SK-N-SH (cell line): ENCODE measurements at regions not wholly inside any gene's neighbourhood (a gene's known extent, or its start where the extent isn't known, plus 50 kb on each side); places are given as distances from the start of the nearest gene placed in this dataset.
A peak's percentile ranks its signal among the peaks of the same experiment; 100 is the strongest.

Experiments
- CTCF ChIA-PET: fragments of 300-600, 350-600 bp; formaldehyde crosslinking; extraction: SDS; loops from one replicate; lab custom pipeline; 2021; lab: Yijun Ruan, JAX
- POLR2A ChIA-PET: fragments of 350-600 bp; sonication (Branson Sonifier 250); formaldehyde crosslinking; extraction: SDS; loops from one replicate; lab custom pipeline; 2020; ENCODE audit warnings: antibody characterized with exemption, inconsistent platforms; lab: Yijun Ruan, JAX
- DNase-seq: peaks from one replicate; pipeline ENCODE4 v3.0.0; 2012
- H2AFZ ChIP-seq: fragments of 200-600 bp; sonication (generic); 2 replicates; pipeline ENCODE4 v1.8.1; 2016; ENCODE audit warnings: antibody characterized with exemption, mild to moderate bottlenecking, low read depth
- H3F3A ChIP-seq: fragments of 200-600 bp; sonication (generic); replicated peaks from 2 replicates; pipeline ENCODE3; 2016; ENCODE audit warnings: antibody characterized with exemption, mild to moderate bottlenecking; ENCODE audit not compliant: insufficient read depth
- H3K27ac ChIP-seq, 2 experiments: fragments of 200-500 bp in 1 of 2; fragments of 200-600 bp in 1 of 2; sonication (Bioruptor generic) in 1 of 2; sonication (generic), shearing (Covaris generic) in 1 of 2; 2 replicates each; pipeline versions ENCODE4 v1.5.1 to v1.6.1; 2014 to 2016; ENCODE audit warnings: low read depth in 2 of 2, inconsistent platforms in 1 of 2, low read length in 1 of 2, mild to moderate bottlenecking in 1 of 2, mixed read lengths in 1 of 2
- H3K27me3 ChIP-seq: fragments of 200-600 bp; sonication (generic), shearing (Covaris generic); 2 replicates; pipeline ENCODE4 v1.6.1; 2016; ENCODE audit warnings: mixed run types; ENCODE audit not compliant: insufficient read depth
- H3K36me3 ChIP-seq, 2 experiments: fragments of 200-500 bp in 1 of 2; fragments of 200-600 bp in 1 of 2; sonication (Bioruptor generic) in 1 of 2; sonication (generic) in 1 of 2; replicated peaks in 1 of 2; 2 replicates each; pipeline versions ENCODE3 to v1.5.1; 2014 to 2016; ENCODE audit warnings: low read length in 1 of 2, mild to moderate bottlenecking in 1 of 2; ENCODE audit not compliant: insufficient read depth in 2 of 2, control insufficient read depth in 1 of 2
- H3K4me1 ChIP-seq, 2 experiments: fragments of 200-500 bp in 1 of 2; fragments of 200-600 bp in 1 of 2; sonication (Bioruptor generic) in 1 of 2; sonication (generic), shearing (Covaris generic) in 1 of 2; 2 replicates each; pipeline versions ENCODE4 v1.5.1 to v1.6.1; 2014 to 2016; ENCODE audit warnings: low read depth in 1 of 2, low read length in 1 of 2, mixed run types in 1 of 2; ENCODE audit not compliant: insufficient read depth in 2 of 2, control insufficient read depth in 1 of 2
- H3K4me2 ChIP-seq: fragments of 200-600 bp; sonication (generic), shearing (Covaris generic); 2 replicates; pipeline ENCODE4 v1.6.1; 2017; ENCODE audit warnings: mixed run types
- H3K4me3 ChIP-seq, 2 experiments: fragments of 200-500 bp in 1 of 2; fragments of 200-600 bp in 1 of 2; sonication (Bioruptor generic) in 1 of 2; sonication (generic), shearing (Covaris generic) in 1 of 2; 2 replicates each; pipeline versions ENCODE4 v1.5.1 to v1.8.1; 2014 to 2016; ENCODE audit warnings: low read depth in 2 of 2, inconsistent platforms in 1 of 2, low read length in 1 of 2, mild to moderate bottlenecking in 1 of 2, mixed read lengths in 1 of 2, moderate library complexity in 1 of 2
- H3K79me2 ChIP-seq: fragments of 200-600 bp; sonication (generic); 2 replicates; pipeline ENCODE4 v1.8.1; 2017; ENCODE audit warnings: mild to moderate bottlenecking; ENCODE audit not compliant: insufficient read depth
- H3K9ac ChIP-seq: fragments of 200-600 bp; sonication (generic); 2 replicates; pipeline ENCODE4 v1.6.1; 2017; ENCODE audit warnings: mixed run types
- H3K9me2 ChIP-seq: fragments of 200-600 bp; sonication (generic); 2 replicates; pipeline ENCODE4 v1.6.1; 2017; ENCODE audit warnings: mixed run types
- H3K9me3 ChIP-seq: fragments of 200-600 bp; sonication (generic); 2 replicates; pipeline ENCODE4 v1.6.1; 2017; ENCODE audit warnings: mixed run types, mild to moderate bottlenecking, moderate library complexity
- H4K20me1 ChIP-seq: fragments of 200-600 bp; sonication (generic); 2 replicates; pipeline ENCODE4 v1.6.1; 2017; ENCODE audit warnings: mild to moderate bottlenecking, mixed run types; ENCODE audit not compliant: insufficient read depth
- CTCF ChIP-seq: fragments of 200-600 bp; sonication (generic); IDR thresholded peaks from 2 replicates; pipeline ENCODE4 v1.6.1; 2017; ENCODE audit warnings: antibody characterized with exemption, mild to moderate bottlenecking, moderate library complexity
- FOSL2 ChIP-seq: IDR thresholded peaks from 2 replicates; pipeline ENCODE4 v1.4.0; 2012; ENCODE audit warnings: low read depth, mild to moderate bottlenecking, moderate library complexity, borderline replicate concordance
- FOXM1 ChIP-seq: IDR thresholded peaks from 2 replicates; pipeline ENCODE4 v1.4.0; 2012; ENCODE audit warnings: low read depth, mild to moderate bottlenecking
- GABPA ChIP-seq: IDR thresholded peaks from 2 replicates; pipeline ENCODE4 v1.4.0; 2012; ENCODE audit warnings: low read depth, mild to moderate bottlenecking
- GATA2 ChIP-seq: sonication (generic); formaldehyde crosslinking; IDR thresholded peaks from 2 replicates; pipeline ENCODE4 v1.5.0; 2020; ENCODE audit warnings: mild to moderate bottlenecking, missing genetic modification reagents
- MEF2A ChIP-seq: IDR thresholded peaks from 2 replicates; pipeline ENCODE4 v1.4.0; 2012; ENCODE audit warnings: low read depth, borderline replicate concordance
- NRF1 ChIP-seq: IDR thresholded peaks from 2 replicates; pipeline ENCODE4 v1.6.1; 2012; ENCODE audit warnings: low read depth, mild to moderate bottlenecking, low read length
- PBX3 ChIP-seq: IDR thresholded peaks from 2 replicates; pipeline ENCODE4; 2012
- RAD21 ChIP-seq: IDR thresholded peaks from 2 replicates; pipeline ENCODE4 v1.6.1; 2012; ENCODE audit warnings: mild to moderate bottlenecking, low read length
- SIN3A ChIP-seq: IDR thresholded peaks from 2 replicates; pipeline ENCODE4 v1.6.1; 2012; ENCODE audit warnings: low read depth, mild to moderate bottlenecking, low read length, moderate library complexity, borderline replicate concordance
- SMC3 ChIP-seq: IDR thresholded peaks from 2 replicates; pipeline ENCODE4 v1.6.1; 2012; ENCODE audit warnings: low read depth, low read length, improper control_type of control experiment
- USF1 ChIP-seq: IDR thresholded peaks from 2 replicates; pipeline ENCODE4 v1.4.0; 2012; ENCODE audit warnings: low read depth, borderline replicate concordance
- WGBS: methylation state at CpG from one replicate; pipeline ENCODE4 v1.1.6; 2017; ENCODE audit warnings: low lambda C conversion rate; 5-methylcytosine and 5-hydroxymethylcytosine counted together
- TF ChIP-seq, protein P1 (sequence below): IDR thresholded peaks from 2 replicates; pipeline ENCODE4 v1.4.0; 2012; ENCODE audit warnings: low read depth, borderline replicate concordance

DNA sequence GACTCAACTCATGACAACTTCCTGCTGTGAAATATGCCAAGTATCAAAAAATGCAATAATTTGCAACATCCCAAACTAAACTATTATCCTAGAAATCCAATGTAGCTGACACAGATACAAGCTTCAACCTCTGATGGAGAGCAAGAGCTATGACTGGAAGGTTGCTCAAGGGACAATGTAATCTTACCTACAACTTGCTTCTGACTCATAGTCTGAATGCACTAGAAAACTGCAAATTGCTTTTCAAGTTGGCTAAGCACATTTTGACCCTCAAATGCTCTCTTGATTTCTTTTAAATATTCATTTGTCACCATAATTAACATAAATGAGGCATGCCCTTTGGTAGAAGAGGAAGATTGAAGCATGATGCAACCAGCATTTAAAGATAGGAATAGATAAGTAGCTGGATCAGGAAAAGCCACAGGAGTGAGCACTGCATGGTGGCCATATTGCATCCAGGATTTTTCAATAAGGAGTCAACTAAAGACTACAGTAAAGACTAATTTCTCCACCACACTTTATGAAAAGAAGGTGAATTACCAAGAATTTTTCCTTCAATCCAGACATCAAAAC, 630.8 kb upstream of the GBE1 start (continued):
- no peak for TF ChIP-seq MEF2A
- TF ChIP-seq GATA2 (CRISPR knock-in tag), result no peak
- TF ChIP-seq SIN3A, result no peak
- TF ChIP-seq FOXM1, result no peak

GRCh38 chr3:82390868-82391267, 629.4 kb upstream of the GBE1 start:
- ChIA-PET POLR2A (no interaction called here), CTCF (no interaction called here)
- H3K36me3 ChIP-seq, result no peaks in the 10 kb centered on the region
- H3K27ac ChIP-seq, result no peak overlapping the region
- no peak overlapping the region; a peak in 1 of 4 replicates for H3K4me3 ChIP-seq
- H3K4me2 ChIP-seq, result 0 out of 2 replicates have a peak overlapping the region, but pooled peaks have one; percentile 26
- WGBS, result 0% methylated on average over 4 of the region's 4 CpGs
- DNase-seq, result no peak
- H3F3A ChIP-seq, result no peaks in the 10 kb centered on the region
- no peaks in the 10 kb centered on the region for H3K4me1 ChIP-seq
- TF ChIP-seq FOSL2 (no peak), CTCF (no peak), NRF1 (no peak), GABPA (no peak), SMC3 (no peak), PBX3 (no peak), RAD21 (no peak), USF1 (no peak)
- TF ChIP-seq, protein P1, sequence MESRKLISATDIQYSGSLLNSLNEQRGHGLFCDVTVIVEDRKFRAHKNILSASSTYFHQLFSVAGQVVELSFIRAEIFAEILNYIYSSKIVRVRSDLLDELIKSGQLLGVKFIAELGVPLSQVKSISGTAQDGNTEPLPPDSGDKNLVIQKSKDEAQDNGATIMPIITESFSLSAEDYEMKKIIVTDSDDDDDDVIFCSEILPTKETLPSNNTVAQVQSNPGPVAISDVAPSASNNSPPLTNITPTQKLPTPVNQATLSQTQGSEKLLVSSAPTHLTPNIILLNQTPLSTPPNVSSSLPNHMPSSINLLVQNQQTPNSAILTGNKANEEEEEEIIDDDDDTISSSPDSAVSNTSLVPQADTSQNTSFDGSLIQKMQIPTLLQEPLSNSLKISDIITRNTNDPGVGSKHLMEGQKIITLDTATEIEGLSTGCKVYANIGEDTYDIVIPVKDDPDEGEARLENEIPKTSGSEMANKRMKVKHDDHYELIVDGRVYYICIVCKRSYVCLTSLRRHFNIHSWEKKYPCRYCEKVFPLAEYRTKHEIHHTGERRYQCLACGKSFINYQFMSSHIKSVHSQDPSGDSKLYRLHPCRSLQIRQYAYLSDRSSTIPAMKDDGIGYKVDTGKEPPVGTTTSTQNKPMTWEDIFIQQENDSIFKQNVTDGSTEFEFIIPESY, result no peak
- no peaks in the 10 kb centered on the region for H4K20me1 ChIP-seq
- no peak overlapping the region for H2AFZ ChIP-seq
- no peaks in the 10 kb centered on the region for H3K27me3 ChIP-seq
- no peaks in the 10 kb centered on the region for H3K9me3 ChIP-seq
- H3K9ac ChIP-seq, result no peak overlapping the region
- no peaks in the 10 kb centered on the region for H3K79me2 ChIP-seq
- no peaks in the 10 kb centered on the region for H3K9me2 ChIP-seq
